ENCODE measurements at regions not wholly inside any gene's neighbourhood (a gene's known extent, or its start where the extent isn't known, plus 50 kb on each side); places are given as distances from the start of the nearest gene placed in this dataset.

DNA sequence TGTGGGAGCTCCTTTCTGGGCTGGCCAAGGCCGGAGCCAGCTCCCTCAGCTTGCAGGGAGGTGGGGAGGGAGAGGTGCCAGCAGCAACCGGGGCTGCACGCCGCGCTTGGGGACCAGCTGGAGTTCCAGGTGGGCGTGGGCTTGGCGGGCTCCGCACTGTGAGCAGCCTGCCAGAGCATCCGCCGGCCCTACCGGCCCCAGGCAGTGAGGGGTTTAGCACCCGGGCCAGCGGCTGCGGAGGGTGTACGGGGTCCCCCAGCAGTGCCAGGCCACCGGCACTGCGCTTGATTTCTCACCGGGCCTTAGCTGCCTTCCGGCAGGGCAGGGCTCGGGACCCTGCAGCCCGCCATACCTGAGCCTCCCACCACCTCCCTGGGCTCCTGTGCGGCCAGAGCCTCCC is 651.0 kb upstream of the ARPP21 start:
- TF ChIP-seq POLR2A (IDR thresholded peaks at IDR 0.05) (no peak), POLR2AphosphoS5 (IDR thresholded peaks at IDR 0.05) (no peak), EP300 (IDR thresholded peaks at IDR 0.05) (no peak)
- TF ChIP-seq, protein P1, sequence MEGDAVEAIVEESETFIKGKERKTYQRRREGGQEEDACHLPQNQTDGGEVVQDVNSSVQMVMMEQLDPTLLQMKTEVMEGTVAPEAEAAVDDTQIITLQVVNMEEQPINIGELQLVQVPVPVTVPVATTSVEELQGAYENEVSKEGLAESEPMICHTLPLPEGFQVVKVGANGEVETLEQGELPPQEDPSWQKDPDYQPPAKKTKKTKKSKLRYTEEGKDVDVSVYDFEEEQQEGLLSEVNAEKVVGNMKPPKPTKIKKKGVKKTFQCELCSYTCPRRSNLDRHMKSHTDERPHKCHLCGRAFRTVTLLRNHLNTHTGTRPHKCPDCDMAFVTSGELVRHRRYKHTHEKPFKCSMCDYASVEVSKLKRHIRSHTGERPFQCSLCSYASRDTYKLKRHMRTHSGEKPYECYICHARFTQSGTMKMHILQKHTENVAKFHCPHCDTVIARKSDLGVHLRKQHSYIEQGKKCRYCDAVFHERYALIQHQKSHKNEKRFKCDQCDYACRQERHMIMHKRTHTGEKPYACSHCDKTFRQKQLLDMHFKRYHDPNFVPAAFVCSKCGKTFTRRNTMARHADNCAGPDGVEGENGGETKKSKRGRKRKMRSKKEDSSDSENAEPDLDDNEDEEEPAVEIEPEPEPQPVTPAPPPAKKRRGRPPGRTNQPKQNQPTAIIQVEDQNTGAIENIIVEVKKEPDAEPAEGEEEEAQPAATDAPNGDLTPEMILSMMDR (IDR thresholded peaks at IDR 0.05) = no peak
- intact Hi-C loops (cut with DNase I) = no loop called here
- H3K27me3 ChIP-seq = no peaks in the 10 kb centered on the region
- H3K9me3 ChIP-seq = peaks cover 0 to 3% (median 0%) of the 10 kb centered on the region in 4 donors
- peaks cover 0 to 3% (median 0%) of the 10 kb centered on the region in 4 donors for H3K4me1 ChIP-seq
- no peak overlapping the region for H3K27ac ChIP-seq
- no peak overlapping the region for H3K4me3 ChIP-seq
- H3K36me3 ChIP-seq = no peaks in the 10 kb centered on the region
- WGBS, 2 donors = 92 to 93% methylated on average over 22 of the region's 22 CpGs
- no peak for DNase-seq

DNA sequence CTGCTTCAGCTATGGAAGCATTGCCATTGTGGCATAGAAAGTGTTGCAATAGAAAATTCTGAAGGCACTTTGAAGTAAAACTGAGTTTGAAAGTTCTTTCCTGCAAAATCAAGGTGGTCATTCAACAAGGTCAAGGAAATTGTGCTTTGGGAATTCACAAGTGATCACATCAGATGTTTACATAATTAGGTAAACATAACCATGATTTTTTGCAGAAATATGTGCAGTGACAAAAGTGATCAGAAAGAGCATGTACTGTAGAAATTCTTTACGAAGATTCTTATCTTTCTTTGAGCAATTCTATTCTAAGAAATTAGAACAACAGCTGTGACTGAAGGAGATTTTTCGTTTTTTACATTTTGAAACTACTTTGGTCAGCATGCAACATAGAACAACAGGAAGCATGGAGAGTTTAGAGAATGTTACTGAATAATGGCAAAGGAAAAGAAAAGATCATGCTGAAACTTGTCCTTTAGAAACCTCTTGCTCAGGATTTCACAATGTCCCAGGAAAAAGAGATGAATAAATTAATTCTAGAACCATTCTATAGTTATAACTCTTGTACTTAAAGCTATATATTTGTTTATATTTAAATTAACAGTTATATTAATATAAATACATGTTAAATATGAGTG is 643.4 kb upstream of the ARPP21 start:
- WGBS, 2 donors = 53 to 54% methylated on average over 2 of the region's 2 CpGs
- no peak for DNase-seq
- Histone ChIP-seq H3K36me3 (no peaks in the 10 kb centered on the region), H3K27ac (no peak overlapping the region), H3K9me3 (no peaks in the 10 kb centered on the region), H3K27me3 (no peaks in the 10 kb centered on the region), H3K4me1 (no peaks in the 10 kb centered on the region), H3K4me3 (no peak overlapping the region)
- intact Hi-C loops (cut with DNase I) = no loop called here
- no peak for TF ChIP-seq POLR2AphosphoS5 (IDR thresholded peaks at IDR 0.05)
- no peak for TF ChIP-seq POLR2A (IDR thresholded peaks at IDR 0.05)
- TF ChIP-seq, protein P1 (IDR thresholded peaks at IDR 0.05) = no peak
- TF ChIP-seq EP300 (IDR thresholded peaks at IDR 0.05) = no peak

DNA sequence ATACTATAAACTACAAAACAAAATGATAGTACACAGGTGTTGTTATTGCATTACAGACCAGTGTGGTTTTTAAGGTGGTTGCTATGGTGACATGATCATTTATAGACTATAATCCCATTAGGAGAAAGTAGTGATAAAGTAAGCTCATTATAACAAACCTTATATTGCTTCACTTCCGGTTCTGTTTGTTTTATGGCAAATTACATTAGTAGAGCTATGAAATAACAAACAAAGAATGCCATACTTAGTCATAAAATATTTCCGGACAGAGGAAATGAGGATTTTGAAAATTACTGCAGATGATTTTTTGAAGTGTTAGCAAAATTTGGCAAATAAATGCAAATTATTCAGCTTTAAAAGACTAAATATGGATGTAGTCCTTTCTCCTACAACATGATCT is 640.4 kb upstream of the ARPP21 start:
- no peaks in the 10 kb centered on the region for H3K36me3 ChIP-seq
- no peak overlapping the region for H3K4me3 ChIP-seq
- no peak for TF ChIP-seq POLR2A (IDR thresholded peaks at IDR 0.05)
- TF ChIP-seq EP300 (IDR thresholded peaks at IDR 0.05) = no peak
- no peak for TF ChIP-seq POLR2AphosphoS5 (IDR thresholded peaks at IDR 0.05)
- DNase-seq = no peak
- intact Hi-C loops (cut with DNase I) = no loop called here
- H3K27me3 ChIP-seq = no peaks in the 10 kb centered on the region
- WGBS, 2 donors = 17 to 61% methylated on average over 2 of the region's 2 CpGs
- no peaks in the 10 kb centered on the region for H3K4me1 ChIP-seq
- H3K27ac ChIP-seq = no peak overlapping the region
- H3K9me3 ChIP-seq = no peaks in the 10 kb centered on the region

DNA sequence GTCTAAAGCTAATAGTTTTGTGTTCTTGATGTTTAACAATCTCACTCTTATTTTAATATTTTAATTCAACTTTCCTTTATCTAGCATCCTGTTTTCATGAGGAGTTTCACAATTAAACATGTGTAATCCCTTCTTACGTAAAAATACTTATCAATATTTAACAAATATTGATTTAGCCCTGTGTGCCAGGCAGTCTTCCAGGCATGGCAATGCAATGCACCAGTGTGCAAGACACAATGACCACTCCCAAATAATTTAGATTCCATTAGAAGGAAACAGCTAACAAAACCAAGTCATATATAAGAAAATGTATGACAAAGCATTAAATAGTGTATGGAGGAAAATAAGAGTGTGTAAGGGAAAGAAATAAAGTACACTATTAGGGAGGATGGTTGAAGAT is 627.1 kb upstream of the ARPP21 start:
- no peak overlapping the region for H3K27ac ChIP-seq
- H3K4me1 ChIP-seq = no peaks in the 10 kb centered on the region
- intact Hi-C loops (cut with DNase I) = no loop called here
- H3K9me3 ChIP-seq = no peaks in the 10 kb centered on the region
- WGBS, 2 donors = 51 to 79% methylated on average over 1 of the region's 1 CpG
- no peak for DNase-seq
- H3K36me3 ChIP-seq = no peaks in the 10 kb centered on the region
- no peak overlapping the region for H3K4me3 ChIP-seq
- H3K27me3 ChIP-seq = no peaks in the 10 kb centered on the region
- TF ChIP-seq POLR2A (IDR thresholded peaks at IDR 0.05) (no peak), POLR2AphosphoS5 (IDR thresholded peaks at IDR 0.05) (no peak), EP300 (IDR thresholded peaks at IDR 0.05) (no peak)
- TF ChIP-seq, protein P1 (IDR thresholded peaks at IDR 0.05) = no peak

DNA sequence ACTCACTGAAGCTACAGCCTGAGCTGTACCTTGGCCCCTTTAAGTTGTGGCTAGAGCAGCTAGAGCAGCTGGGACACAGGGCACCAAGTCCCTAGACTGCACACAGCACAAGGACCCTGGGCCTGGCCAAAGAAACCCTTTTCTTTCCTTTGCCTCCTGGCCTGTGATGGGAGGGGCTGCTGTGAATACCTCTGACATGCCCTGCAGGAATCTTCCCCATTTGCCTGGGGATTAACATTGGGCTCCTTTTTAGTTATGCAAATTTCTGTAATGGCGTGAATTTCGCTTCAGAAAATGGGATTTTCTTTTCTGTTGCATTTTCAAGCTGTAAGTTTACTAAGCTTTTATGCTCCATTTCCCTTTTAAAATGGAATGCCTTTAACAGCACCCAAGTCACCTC is 611.2 kb upstream of the ARPP21 start:
- WGBS, 2 donors = 63 to 91% methylated on average over 2 of the region's 2 CpGs
- intact Hi-C loops (cut with DNase I) = no loop called here
- no peak overlapping the region for H3K27ac ChIP-seq
- no peak for TF ChIP-seq POLR2A (IDR thresholded peaks at IDR 0.05)
- no peak for TF ChIP-seq POLR2AphosphoS5 (IDR thresholded peaks at IDR 0.05)
- TF ChIP-seq, protein P1 (IDR thresholded peaks at IDR 0.05) = no peak
- H3K27me3 ChIP-seq = no peaks in the 10 kb centered on the region
- H3K36me3 ChIP-seq = no peaks in the 10 kb centered on the region
- H3K9me3 ChIP-seq = peaks cover 0 to 3% (median 0%) of the 10 kb centered on the region in 4 donors
- no peak for DNase-seq
- H3K4me1 ChIP-seq = no peaks in the 10 kb centered on the region
- no peak overlapping the region for H3K4me3 ChIP-seq

All from sigmoid colon (tissue), 6 donors.